OCI-LY1 (cell line): ENCODE measurements at regions not wholly inside any gene's neighbourhood (a gene's known extent, or its start where the extent isn't known, plus 50 kb on each side); places are given as distances from the start of the nearest gene placed in this dataset.

ENCODE experiments used
- H2AFZ ChIP-seq: fragments of 200-600 bp; sonication (generic), shearing (Covaris generic); 2 replicates; pipeline ENCODE4 v1.6.0; 2014; ENCODE audit warnings: antibody characterized with exemption, mild to moderate bottlenecking, low read length
- H3F3A ChIP-seq: fragments of 200-600 bp; sonication (generic), shearing (Covaris generic); 2 replicates; pipeline ENCODE4 v1.6.0; 2014; ENCODE audit warnings: mild to moderate bottlenecking, antibody characterized with exemption, low read length, moderate library complexity; ENCODE audit not compliant: insufficient read depth
- H3K27ac ChIP-seq: fragments of 200-600 bp; sonication (generic); 2 replicates; pipeline ENCODE4 v1.5.1; 2014; ENCODE audit warnings: low read length, mixed run types, mild to moderate bottlenecking, low read depth; ENCODE audit not compliant: poor library complexity, severe bottlenecking
- H3K27me3 ChIP-seq: fragments of 200-600 bp; sonication (generic); 2 replicates; pipeline ENCODE4 v1.6.0; 2014; ENCODE audit warnings: antibody characterized with exemption, mild to moderate bottlenecking, low read length, moderate library complexity; ENCODE audit not compliant: insufficient read depth
- H3K36me3 ChIP-seq: fragments of 200-600 bp; sonication (generic); 2 replicates; pipeline ENCODE4 v1.6.1; 2014; ENCODE audit warnings: mild to moderate bottlenecking, antibody characterized with exemption, low read length, moderate library complexity, mixed read lengths; ENCODE audit not compliant: insufficient read depth
- H3K4me1 ChIP-seq: fragments of 200-600 bp; sonication (generic); 2 replicates; pipeline ENCODE4 v1.5.1; 2014; ENCODE audit warnings: mild to moderate bottlenecking, low read length, moderate library complexity; ENCODE audit not compliant: insufficient read depth, severe bottlenecking
- H3K4me2 ChIP-seq: fragments of 200-600 bp; sonication (generic), shearing (Covaris generic); 2 replicates; pipeline ENCODE4 v1.6.1; 2014; ENCODE audit warnings: low read length
- H3K4me3 ChIP-seq: fragments of 200-600 bp; sonication (generic); 2 replicates; pipeline ENCODE4 v1.5.1; 2014; ENCODE audit warnings: low read length, low read depth, mild to moderate bottlenecking, mixed read lengths; ENCODE audit not compliant: poor library complexity, severe bottlenecking
- H3K79me2 ChIP-seq: fragments of 200-600 bp; shearing (Covaris generic); 2 replicates; pipeline ENCODE4 v1.6.1; 2016; ENCODE audit warnings: mixed run types, low read length, mixed read lengths; ENCODE audit not compliant: insufficient read depth
- H3K9ac ChIP-seq: fragments of 200-600 bp; sonication (generic), shearing (Covaris generic); 2 replicates; pipeline ENCODE4 v1.6.1; 2014; ENCODE audit warnings: mild to moderate bottlenecking, low read length, mixed read lengths
- H3K9me2 ChIP-seq: fragments of 200-600 bp; sonication (generic), shearing (Covaris generic); 2 replicates; pipeline ENCODE4 v1.6.1; 2014; ENCODE audit warnings: low read depth, mild to moderate bottlenecking, low read length, mixed read lengths
- H3K9me3 ChIP-seq: fragments of 200-600 bp; shearing (Covaris generic); 2 replicates; pipeline ENCODE4 v1.6.1; 2014; ENCODE audit warnings: low read length, mixed read lengths
- H4K20me1 ChIP-seq: fragments of 200-600 bp; sonication (generic), shearing (Covaris generic); 2 replicates; pipeline ENCODE4 v1.6.0; 2016; ENCODE audit warnings: mild to moderate bottlenecking, low read length; ENCODE audit not compliant: insufficient read depth
- CTCF ChIP-seq: fragments of 200-600 bp; sonication (generic), shearing (Covaris generic); IDR thresholded peaks from 2 replicates; pipeline ENCODE4 v1.5.1; 2017; ENCODE audit warnings: mild to moderate bottlenecking, antibody characterized with exemption, low read length, moderate library complexity, mixed read lengths
- EZH2 ChIP-seq: fragments of 200-600 bp; sonication (generic), shearing (Covaris generic); IDR thresholded peaks from 2 replicates; pipeline ENCODE4 v1.8.0; 2017; ENCODE audit warnings: borderline replicate concordance, mixed run types, mild to moderate bottlenecking, antibody characterized with exemption, low read length, moderate library complexity, mixed read lengths

- Histone ChIP-seq H3K27ac (no peak overlapping the region), H3K79me2 (no peaks in the 10 kb centered on the region), H3F3A (no peaks in the 10 kb centered on the region)
Measured at GRCh38 chr5:111954516-111955395, 197.8 kb upstream of the NREP start.

GRCh38 chr5:111953351-111954127, 196.5 kb upstream of the NREP start:
- Histone ChIP-seq H3K9me3 (no peaks in the 10 kb centered on the region), H3K9me2 (no peaks in the 10 kb centered on the region), H2AFZ (no peak overlapping the region), H3K4me2 (no peak overlapping the region), H4K20me1 (no peaks in the 10 kb centered on the region), H3F3A (no peaks in the 10 kb centered on the region), H3K4me1 (peaks cover 6% of the 10 kb centered on the region), H3K27me3 (no peaks in the 10 kb centered on the region), H3K9ac (no peak overlapping the region), H3K79me2 (no peaks in the 10 kb centered on the region), H3K27ac (no peak overlapping the region), H3K4me3 (no peak overlapping the region), H3K36me3 (no peaks in the 10 kb centered on the region)
- TF ChIP-seq EZH2, result no peak
- no peak for TF ChIP-seq CTCF

More at GRCh38 chr5:111954516-111955395, 197.8 kb upstream of the NREP start:
- Histone ChIP-seq H4K20me1 (no peaks in the 10 kb centered on the region), H2AFZ (no peak overlapping the region), H3K9ac (no peak overlapping the region), H3K27me3 (no peaks in the 10 kb centered on the region), H3K9me2 (no peaks in the 10 kb centered on the region), H3K9me3 (no peaks in the 10 kb centered on the region), H3K4me3 (no peak overlapping the region), H3K4me1 (peaks cover 6% of the 10 kb centered on the region), H3K36me3 (no peaks in the 10 kb centered on the region), H3K4me2 (0 out of 2 replicates have a peak overlapping the region, but pooled peaks have one; percentile 14)
- TF ChIP-seq EZH2 (no peak), CTCF (no peak)

GRCh38 chr5:111952555-111952954, 195.6 kb upstream of the NREP start:
- Histone ChIP-seq H3K79me2 (no peaks in the 10 kb centered on the region), H3K9me3 (no peaks in the 10 kb centered on the region), H3K9me2 (no peaks in the 10 kb centered on the region), H3F3A (no peaks in the 10 kb centered on the region), H3K4me1 (peaks cover 6% of the 10 kb centered on the region), H3K36me3 (no peaks in the 10 kb centered on the region), H3K9ac (no peak overlapping the region), H4K20me1 (no peaks in the 10 kb centered on the region), H3K4me3 (no peak overlapping the region), H3K4me2 (no peak overlapping the region), H3K27ac (no peak overlapping the region), H2AFZ (no peak overlapping the region), H3K27me3 (no peaks in the 10 kb centered on the region)
- TF ChIP-seq CTCF (no peak), EZH2 (no peak)
